Neuronal stem cell (in vitro differentiated cells): ENCODE measurements at regions not wholly inside any gene's neighbourhood (a gene's known extent, or its start where the extent isn't known, plus 50 kb on each side); places are given as distances from the start of the nearest gene placed in this dataset.

Source experiments
- DNase-seq: peaks from one replicate; pipeline ENCODE4 v3.0.0-alpha.2; 2013; ENCODE audit warnings: low spot score
- H2AFZ ChIP-seq: one replicate; pipeline ENCODE4 v1.6.1; 2013; ENCODE audit warnings: mild to moderate bottlenecking, low read length, inconsistent platforms
- H2AK5ac ChIP-seq: 2 replicates; pipeline ENCODE4 v1.6.1; 2013; ENCODE audit warnings: low read depth, mild to moderate bottlenecking, inconsistent platforms, low read length, moderate library complexity, mixed read lengths
- H2BK120ac ChIP-seq: 2 replicates; pipeline ENCODE4 v1.6.1; 2013; ENCODE audit warnings: low read depth, mild to moderate bottlenecking, inconsistent platforms, low read length, moderate library complexity, mixed read lengths
- H2BK12ac ChIP-seq: one replicate; pipeline ENCODE4 v1.6.1; 2013; ENCODE audit warnings: low read length, inconsistent platforms
- H2BK15ac ChIP-seq: 2 replicates; pipeline ENCODE4 v1.6.1; 2013; ENCODE audit warnings: mild to moderate bottlenecking, low read length, inconsistent platforms, mixed read lengths
- H2BK5ac ChIP-seq: one replicate; pipeline ENCODE4 v1.6.1; 2013; ENCODE audit warnings: inconsistent platforms, mild to moderate bottlenecking, low read length, moderate library complexity
- H3K14ac ChIP-seq: one replicate; pipeline ENCODE4 v1.6.1; 2013; ENCODE audit warnings: low read length, inconsistent platforms
- H3K18ac ChIP-seq: 2 replicates; pipeline ENCODE4 v1.6.1; 2013; ENCODE audit warnings: low read length, inconsistent platforms
- H3K23ac ChIP-seq: 2 replicates; pipeline ENCODE4 v1.6.1; 2013; ENCODE audit warnings: low read depth, mild to moderate bottlenecking, mixed read lengths, low read length, inconsistent platforms; ENCODE audit not compliant: poor library complexity
- H3K27ac ChIP-seq: replicated peaks from 3 replicates; pipeline ENCODE4 v1.5.1; 2013; ENCODE audit warnings: low read length, inconsistent platforms
- H3K27me3 ChIP-seq, 3 experiments: 2 replicates each; pipeline ENCODE4 v1.6.1; 2013; ENCODE audit warnings: low read length in 3 of 3, mild to moderate bottlenecking in 2 of 3, inconsistent platforms in 1 of 3, low read depth in 1 of 3, mixed read lengths in 1 of 3, moderate library complexity in 1 of 3; ENCODE audit not compliant: control insufficient read depth in 3 of 3, insufficient read depth in 3 of 3
- H3K36me3 ChIP-seq, 2 donors: replicated peaks in 1 of 2; 2 replicates each; pipeline ENCODE4 v1.6.1; 2013; ENCODE audit warnings: low read length in 2 of 2; ENCODE audit not compliant: control insufficient read depth in 2 of 2, insufficient read depth in 2 of 2
- H3K4ac ChIP-seq: 2 replicates; pipeline ENCODE4 v1.6.1; 2013; ENCODE audit warnings: inconsistent platforms, mild to moderate bottlenecking, low read length, moderate library complexity
- H3K4me1 ChIP-seq, 2 donors: 1 replicate in 1 of 2; 2 replicates in 1 of 2; pipeline ENCODE4 v1.6.1; 2013; ENCODE audit warnings: low read length in 2 of 2, low read depth in 1 of 2; ENCODE audit not compliant: control insufficient read depth in 2 of 2, insufficient read depth in 1 of 2
- H3K4me2 ChIP-seq: one replicate; pipeline ENCODE4 v1.6.1; 2013; ENCODE audit warnings: mild to moderate bottlenecking, low read length, inconsistent platforms; ENCODE audit not compliant: insufficient read depth, poor library complexity, severe bottlenecking
- H3K4me3 ChIP-seq, 2 donors: 2 replicates each; pipeline ENCODE4 v1.5.1; 2013; ENCODE audit warnings: low read length in 2 of 2, mild to moderate bottlenecking in 2 of 2, inconsistent platforms in 1 of 2, moderate library complexity in 1 of 2
- H3K79me1 ChIP-seq: one replicate; pipeline ENCODE4 v1.6.1; 2013; ENCODE audit warnings: low read depth, mild to moderate bottlenecking, inconsistent platforms, low read length, moderate library complexity
- H3K9ac ChIP-seq: one replicate; pipeline ENCODE4 v1.6.1; 2013; ENCODE audit warnings: mild to moderate bottlenecking, low read depth, low read length, inconsistent platforms; ENCODE audit not compliant: poor library complexity
- H3K9me3 ChIP-seq, 2 donors: replicated peaks in 1 of 2; 2 replicates each; pipeline versions ENCODE3 to v1.6.1; 2013; ENCODE audit warnings: low read length in 2 of 2, mild to moderate bottlenecking in 2 of 2, inconsistent platforms in 1 of 2, low read depth in 1 of 2, mixed read lengths in 1 of 2, moderate library complexity in 1 of 2; ENCODE audit not compliant: control insufficient read depth in 2 of 2, insufficient read depth in 1 of 2
- H4K8ac ChIP-seq: one replicate; pipeline ENCODE4 v1.6.1; 2013; ENCODE audit warnings: low read depth, mild to moderate bottlenecking, inconsistent platforms, low read length, moderate library complexity
- H4K91ac ChIP-seq: one replicate; pipeline ENCODE4 v1.6.1; 2013; ENCODE audit warnings: low read length, low read depth, mild to moderate bottlenecking, inconsistent platforms; ENCODE audit not compliant: poor library complexity
- WGBS, 2 donors: extraction: QIAGEN DNeasy Blood & Tissue Kit; methylation state at CpG; one replicate each; pipeline ENCODE4 v1.1.7; 2013; ENCODE audit warnings: missing lambda C conversion rate in 2 of 2, mixed read lengths in 1 of 2; ENCODE audit not compliant: insufficient read length in 2 of 2, insufficient replicate concordance in 1 of 2; ENCODE audit errors: extremely low coverage in 2 of 2; 5-methylcytosine and 5-hydroxymethylcytosine counted together

DNA sequence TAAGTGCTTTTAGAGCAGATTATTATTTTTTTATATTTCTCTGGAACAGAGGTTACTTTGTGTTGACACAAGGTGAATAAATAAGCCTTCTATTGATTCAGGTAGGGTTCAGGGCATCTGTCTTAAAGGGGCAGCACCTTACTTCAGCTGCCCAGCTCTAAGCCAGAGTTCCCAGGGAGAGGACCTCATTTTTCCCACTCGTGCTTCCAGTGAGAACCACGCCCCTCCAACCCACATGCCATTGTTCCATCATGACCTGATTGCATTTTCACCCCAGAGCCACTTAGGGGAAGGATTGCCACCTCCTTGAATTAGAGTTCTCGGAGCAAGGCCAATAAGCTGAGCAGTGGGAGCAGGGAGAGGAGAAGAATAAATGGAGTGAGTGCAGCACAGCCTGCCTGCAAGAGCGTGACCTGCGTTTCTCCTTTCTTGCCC is 104.3 kb upstream of the FRY start:
- Histone ChIP-seq H3K36me3 (no peaks in the 10 kb centered on the region), H3K79me1 (no peaks in the 10 kb centered on the region), H3K4me3 (no peak overlapping the region), H3K23ac (no peak overlapping the region), H2AK5ac (no peak overlapping the region), H2BK5ac (no peak overlapping the region), H3K18ac (no peak overlapping the region), H3K9ac (no peak overlapping the region), H3K14ac (no peak overlapping the region), H3K4ac (no peak overlapping the region), H3K27ac (peak overlapping the region; percentile 3), H3K4me1 (peaks cover 0 to 16% of the 10 kb centered on the region in 2 donors), H2BK15ac (no peak overlapping the region), H2BK120ac (no peak overlapping the region), H3K4me2 (no peak overlapping the region), H4K91ac (no peak overlapping the region), H2AFZ (no peak overlapping the region), H3K9me3 (no peaks in the 10 kb centered on the region), H4K8ac (no peak overlapping the region), H2BK12ac (no peak overlapping the region), H3K27me3 (no peaks in the 10 kb centered on the region)
- WGBS, 2 donors: no CpG with 5 or more reads among the region's 5 CpGs
- DNase-seq: no peak

DNA sequence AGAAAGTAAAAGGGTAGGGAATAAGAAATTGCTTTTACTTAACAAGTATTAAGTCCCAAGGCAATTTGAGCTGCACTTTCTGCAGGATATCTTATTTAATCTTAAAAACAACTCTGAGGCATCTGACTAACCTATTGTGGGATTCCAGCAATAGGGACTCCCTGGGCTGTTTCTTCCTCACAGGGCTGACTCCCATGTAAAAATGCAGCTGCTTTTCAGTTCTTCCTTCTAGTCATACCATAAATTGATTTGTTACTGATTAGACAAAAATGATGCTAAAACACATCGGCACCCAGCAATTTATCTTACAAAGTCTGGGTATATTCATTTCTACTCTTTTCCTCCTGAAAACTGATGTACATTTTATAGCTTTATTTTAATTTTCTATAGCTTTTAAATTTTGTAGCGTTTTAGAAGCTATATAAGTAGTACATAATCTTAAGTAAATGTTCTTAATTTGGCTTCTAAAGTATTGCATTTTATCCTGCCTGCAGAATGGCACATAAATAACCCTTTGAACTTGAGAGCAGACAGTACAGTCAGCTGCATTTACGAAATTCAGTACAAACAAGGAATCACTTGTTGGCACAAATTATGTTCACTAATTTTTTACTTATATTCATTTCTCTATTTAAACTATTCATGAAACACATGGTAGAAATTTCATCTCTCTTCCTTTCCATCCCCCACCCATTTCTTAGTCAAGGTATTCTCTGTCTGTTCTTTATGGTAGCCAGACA is 102.4 kb upstream of the FRY start:
- H3K4me1 ChIP-seq: peaks cover 0 to 11% of the 10 kb centered on the region in 2 donors
- H3K4me3 ChIP-seq: no peak overlapping the region
- no peak overlapping the region for H3K4ac ChIP-seq
- H4K8ac ChIP-seq: no peak overlapping the region
- no CpG with 5 or more reads among the region's 3 CpGs for WGBS, 2 donors
- no peak overlapping the region for H3K23ac ChIP-seq
- H2AK5ac ChIP-seq: no peak overlapping the region
- H3K36me3 ChIP-seq: no peaks in the 10 kb centered on the region
- H2BK15ac ChIP-seq: no peak overlapping the region
- no peaks in the 10 kb centered on the region for H3K9me3 ChIP-seq
- H3K4me2 ChIP-seq: no peak overlapping the region
- H2AFZ ChIP-seq: no peak overlapping the region
- H3K14ac ChIP-seq: no peak overlapping the region
- H4K91ac ChIP-seq: no peak overlapping the region
- H2BK12ac ChIP-seq: no peak overlapping the region
- H3K9ac ChIP-seq: no peak overlapping the region
- H3K79me1 ChIP-seq: no peaks in the 10 kb centered on the region
- no peaks in the 10 kb centered on the region for H3K27me3 ChIP-seq
- no peak overlapping the region for H2BK5ac ChIP-seq
- H3K18ac ChIP-seq: no peak overlapping the region
- H2BK120ac ChIP-seq: no peak overlapping the region
- no peak for DNase-seq
- H3K27ac ChIP-seq: no peak overlapping the region

DNA sequence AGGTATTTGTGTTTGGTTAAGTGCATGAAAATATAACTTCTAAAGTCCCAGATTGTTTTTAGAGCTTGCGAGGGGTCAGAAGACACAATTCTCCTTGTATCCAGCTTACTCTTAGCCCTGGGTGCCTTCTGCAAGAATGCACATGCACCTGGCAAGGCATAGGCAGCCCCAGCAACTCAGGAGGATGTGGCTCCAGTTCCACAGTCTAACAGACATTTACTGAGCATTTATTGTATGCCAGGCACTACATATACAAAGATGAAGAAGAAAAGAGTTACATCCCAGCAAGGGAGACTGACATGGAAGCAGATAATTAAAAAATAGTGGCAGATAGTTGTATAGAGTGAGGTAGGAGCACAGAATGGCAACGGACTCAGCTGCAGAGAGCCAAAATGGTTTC is 101.1 kb upstream of the FRY start:
- Histone ChIP-seq H4K91ac (no peak overlapping the region), H2AK5ac (no peak overlapping the region), H4K8ac (no peak overlapping the region), H2AFZ (no peak overlapping the region), H3K14ac (no peak overlapping the region), H3K4me2 (no peak overlapping the region), H3K36me3 (no peaks in the 10 kb centered on the region), H3K4me1 (peaks cover 0 to 11% of the 10 kb centered on the region in 2 donors), H2BK12ac (no peak overlapping the region), H3K4ac (no peak overlapping the region), H2BK15ac (no peak overlapping the region), H3K27me3 (no peaks in the 10 kb centered on the region), H3K79me1 (no peaks in the 10 kb centered on the region), H3K18ac (no peak overlapping the region), H3K4me3 (no peak overlapping the region), H2BK5ac (no peak overlapping the region), H3K23ac (no peak overlapping the region), H2BK120ac (no peak overlapping the region), H3K9ac (no peak overlapping the region), H3K27ac (no peak overlapping the region), H3K9me3 (no peaks in the 10 kb centered on the region)
- no peak for DNase-seq
- no CpG with 5 or more reads among the region's 2 CpGs for WGBS, 2 donors

DNA sequence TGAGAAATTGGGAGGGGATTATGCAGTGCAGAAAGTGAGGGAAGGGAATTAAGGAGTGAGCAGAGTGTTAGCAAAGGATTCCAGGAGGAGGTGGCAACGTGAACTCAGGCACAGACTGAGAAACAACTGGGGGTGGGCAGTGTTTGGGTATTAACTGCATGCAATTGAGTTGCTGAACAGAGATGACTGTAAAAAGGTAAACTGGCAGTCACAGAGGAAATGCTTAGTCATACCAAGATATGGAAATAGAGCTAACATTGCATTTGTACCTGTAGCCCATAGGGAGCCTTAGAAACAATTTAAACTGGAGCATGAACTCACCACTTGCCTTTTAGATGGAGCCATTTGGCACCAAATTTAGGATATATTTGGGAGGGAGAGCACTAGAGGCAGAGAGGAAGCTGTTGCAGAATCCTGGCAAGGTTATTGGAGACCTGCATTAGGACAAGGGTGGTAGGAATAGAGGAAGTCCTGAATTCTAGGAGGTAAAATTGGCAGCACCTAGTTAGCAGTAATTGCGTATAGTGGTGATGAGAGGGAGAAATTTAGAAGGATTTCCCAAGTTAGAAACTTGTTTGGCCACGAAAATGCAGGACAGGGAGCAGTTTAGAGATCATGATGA is 100.6 kb upstream of the FRY start:
- no peak overlapping the region for H3K4me2 ChIP-seq
- H3K9ac ChIP-seq: no peak overlapping the region
- H2BK15ac ChIP-seq: no peak overlapping the region
- no CpG with 5 or more reads among the region's 3 CpGs for WGBS, 2 donors
- H2AFZ ChIP-seq: no peak overlapping the region
- H3K18ac ChIP-seq: no peak overlapping the region
- H3K27me3 ChIP-seq: no peaks in the 10 kb centered on the region
- no peak overlapping the region for H3K4ac ChIP-seq
- H4K91ac ChIP-seq: no peak overlapping the region
- no peak overlapping the region for H2BK120ac ChIP-seq
- no peak overlapping the region for H4K8ac ChIP-seq
- no peak for DNase-seq
- no peak overlapping the region for H3K4me3 ChIP-seq
- H3K79me1 ChIP-seq: no peaks in the 10 kb centered on the region
- H3K9me3 ChIP-seq: no peaks in the 10 kb centered on the region
- no peak overlapping the region for H3K23ac ChIP-seq
- H2AK5ac ChIP-seq: no peak overlapping the region
- no peak overlapping the region for H2BK12ac ChIP-seq
- no peak overlapping the region for H3K27ac ChIP-seq
- no peak overlapping the region for H2BK5ac ChIP-seq
- H3K14ac ChIP-seq: no peak overlapping the region
- H3K36me3 ChIP-seq: no peaks in the 10 kb centered on the region
- H3K4me1 ChIP-seq: peaks cover 0 to 11% of the 10 kb centered on the region in 2 donors
